C4-2B (cell line): ENCODE measurements at regions not wholly inside any gene's neighbourhood (a gene's known extent, or its start where the extent isn't known, plus 50 kb on each side); places are given as distances from the start of the nearest gene placed in this dataset.

Source experiments
- H3K27ac ChIP-seq: fragments of 450-650 bp; 2 replicates; pipeline ENCODE4 v1.5.1; 2017
- ZFX ChIP-seq: fragments of 450-650 bp; IDR thresholded peaks from 2 replicates; pipeline ENCODE4 v1.6.1; 2017
- TF ChIP-seq, protein P1 (sequence below): fragments of 450-650 bp; conservative IDR thresholded peaks from 2 replicates; pipeline ENCODE4 v1.5.1; 2017; ENCODE audit warnings: mild to moderate bottlenecking

- no peak overlapping the region for H3K27ac ChIP-seq
- TF ChIP-seq, protein P1, sequence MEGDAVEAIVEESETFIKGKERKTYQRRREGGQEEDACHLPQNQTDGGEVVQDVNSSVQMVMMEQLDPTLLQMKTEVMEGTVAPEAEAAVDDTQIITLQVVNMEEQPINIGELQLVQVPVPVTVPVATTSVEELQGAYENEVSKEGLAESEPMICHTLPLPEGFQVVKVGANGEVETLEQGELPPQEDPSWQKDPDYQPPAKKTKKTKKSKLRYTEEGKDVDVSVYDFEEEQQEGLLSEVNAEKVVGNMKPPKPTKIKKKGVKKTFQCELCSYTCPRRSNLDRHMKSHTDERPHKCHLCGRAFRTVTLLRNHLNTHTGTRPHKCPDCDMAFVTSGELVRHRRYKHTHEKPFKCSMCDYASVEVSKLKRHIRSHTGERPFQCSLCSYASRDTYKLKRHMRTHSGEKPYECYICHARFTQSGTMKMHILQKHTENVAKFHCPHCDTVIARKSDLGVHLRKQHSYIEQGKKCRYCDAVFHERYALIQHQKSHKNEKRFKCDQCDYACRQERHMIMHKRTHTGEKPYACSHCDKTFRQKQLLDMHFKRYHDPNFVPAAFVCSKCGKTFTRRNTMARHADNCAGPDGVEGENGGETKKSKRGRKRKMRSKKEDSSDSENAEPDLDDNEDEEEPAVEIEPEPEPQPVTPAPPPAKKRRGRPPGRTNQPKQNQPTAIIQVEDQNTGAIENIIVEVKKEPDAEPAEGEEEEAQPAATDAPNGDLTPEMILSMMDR = no peak
- no peak for TF ChIP-seq ZFX
These were observed 588.8 kb downstream of the REEP3 start for GRCh38 chr10:64109926-64110495.

DNA sequence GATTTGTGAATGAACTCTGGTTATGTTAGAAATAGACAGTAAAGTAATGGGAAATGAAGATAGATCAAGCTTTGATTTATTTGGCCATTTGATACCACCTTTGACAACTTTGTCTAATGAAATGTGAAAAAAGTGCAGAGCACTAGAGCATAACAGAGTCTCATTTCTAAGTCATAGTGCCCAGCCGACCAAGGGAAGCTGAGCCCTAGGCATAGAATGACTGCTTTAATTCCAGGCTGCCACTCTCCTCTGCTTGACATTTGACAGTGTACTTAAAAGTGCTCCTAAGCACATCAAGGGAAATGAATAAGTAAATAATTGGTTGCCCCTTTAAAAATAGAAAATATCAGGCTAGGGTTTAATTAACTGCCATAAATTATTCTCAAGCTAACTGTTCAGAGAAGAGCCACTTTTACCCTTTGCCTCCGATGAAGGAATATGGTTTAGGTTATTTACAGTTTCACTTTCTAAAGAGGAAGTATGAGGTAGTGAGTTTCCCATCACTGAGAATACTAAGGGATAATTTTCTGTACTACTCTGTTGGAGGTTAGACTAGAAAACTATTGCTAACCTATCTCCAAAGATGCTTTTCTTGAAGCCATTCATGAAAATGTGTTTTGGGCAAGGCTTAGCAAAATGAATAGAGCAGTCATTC lies 591.6 kb downstream of the REEP3 start:
- TF ChIP-seq, protein P1 = no peak
- no peak for TF ChIP-seq ZFX
- no peak overlapping the region for H3K27ac ChIP-seq

DNA sequence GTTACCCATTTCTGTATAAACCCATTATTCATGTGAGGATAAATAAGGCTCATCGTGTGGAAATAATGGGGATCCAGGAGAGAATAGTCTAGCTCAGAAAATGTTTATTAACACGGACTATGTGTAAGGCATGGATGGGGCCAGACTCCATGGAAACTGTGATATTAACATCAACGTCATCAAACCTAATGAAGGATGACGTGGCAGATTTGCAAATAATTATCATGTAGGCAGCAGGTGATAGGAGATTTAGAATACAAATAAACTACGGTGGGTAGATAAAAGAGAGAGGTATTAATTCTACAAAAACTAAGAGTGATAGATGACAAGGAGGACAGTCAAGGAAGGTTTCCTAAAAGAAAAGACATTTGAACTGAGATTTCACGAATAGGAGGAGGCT lies 592.2 kb downstream of the REEP3 start:
- no peak overlapping the region for H3K27ac ChIP-seq
- TF ChIP-seq, protein P1 = no peak

DNA sequence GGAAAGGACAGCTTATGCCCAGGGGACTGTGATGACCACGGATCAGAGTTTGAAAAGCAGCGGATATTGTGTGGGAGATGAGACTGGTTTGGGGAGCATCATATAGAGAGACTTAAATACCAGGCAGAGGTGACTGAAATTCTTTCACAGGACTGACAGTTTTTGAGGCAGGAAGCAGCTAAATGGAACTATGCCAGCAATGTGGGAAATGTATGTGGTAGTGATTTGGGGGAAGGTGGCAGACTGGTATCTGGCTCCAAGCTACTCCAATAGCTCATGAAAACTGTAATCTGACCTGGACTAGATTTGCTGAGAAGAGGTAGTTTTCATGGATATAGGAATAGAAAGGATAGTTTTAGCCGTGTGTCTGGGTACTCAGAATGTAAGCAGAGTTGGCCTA lies 592.6 kb downstream of the REEP3 start:
- no peak for TF ChIP-seq ZFX
- TF ChIP-seq, protein P1 = no peak
- no peak overlapping the region for H3K27ac ChIP-seq

GRCh38 chr10:64115471-64115870 lies 594.3 kb downstream of the REEP3 start:
- TF ChIP-seq, protein P1 = no peak
- TF ChIP-seq ZFX = no peak
- H3K27ac ChIP-seq = no peak overlapping the region

- TF ChIP-seq ZFX = no peak
- TF ChIP-seq, protein P1 = peak; percentile 75
- no peak overlapping the region for H3K27ac ChIP-seq
These were observed 594.9 kb downstream of the REEP3 start for GRCh38 chr10:64115908-64116643.

DNA sequence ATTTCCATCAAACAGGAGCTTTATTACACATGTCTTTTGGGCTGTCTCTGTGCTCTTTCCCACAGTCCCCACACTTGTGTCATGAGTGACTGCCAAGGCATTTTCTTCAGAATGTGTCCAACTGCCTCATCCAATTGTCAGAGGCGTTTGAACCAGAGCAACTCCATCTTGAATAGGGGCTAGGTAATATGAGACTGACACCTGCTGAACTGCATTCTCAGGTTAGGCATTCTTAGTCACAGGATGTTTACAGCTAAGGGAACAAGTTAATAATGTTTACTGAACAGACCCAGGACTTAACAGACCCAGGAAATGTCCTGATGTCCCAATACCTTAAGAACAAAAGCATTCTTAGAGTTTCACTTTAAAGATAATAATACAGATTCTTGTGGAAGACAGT lies 595.5 kb downstream of the REEP3 start:
- TF ChIP-seq ZFX = no peak
- TF ChIP-seq, protein P1 = no peak

More for the DNA sequence above, 595.5 kb downstream of the REEP3 start:
- H3K27ac ChIP-seq = no peak overlapping the region
